ENCODE measurements at regions not wholly inside any gene's neighbourhood (a gene's known extent, or its start where the extent isn't known, plus 50 kb on each side); places are given as distances from the start of the nearest gene placed in this dataset.

DNA sequence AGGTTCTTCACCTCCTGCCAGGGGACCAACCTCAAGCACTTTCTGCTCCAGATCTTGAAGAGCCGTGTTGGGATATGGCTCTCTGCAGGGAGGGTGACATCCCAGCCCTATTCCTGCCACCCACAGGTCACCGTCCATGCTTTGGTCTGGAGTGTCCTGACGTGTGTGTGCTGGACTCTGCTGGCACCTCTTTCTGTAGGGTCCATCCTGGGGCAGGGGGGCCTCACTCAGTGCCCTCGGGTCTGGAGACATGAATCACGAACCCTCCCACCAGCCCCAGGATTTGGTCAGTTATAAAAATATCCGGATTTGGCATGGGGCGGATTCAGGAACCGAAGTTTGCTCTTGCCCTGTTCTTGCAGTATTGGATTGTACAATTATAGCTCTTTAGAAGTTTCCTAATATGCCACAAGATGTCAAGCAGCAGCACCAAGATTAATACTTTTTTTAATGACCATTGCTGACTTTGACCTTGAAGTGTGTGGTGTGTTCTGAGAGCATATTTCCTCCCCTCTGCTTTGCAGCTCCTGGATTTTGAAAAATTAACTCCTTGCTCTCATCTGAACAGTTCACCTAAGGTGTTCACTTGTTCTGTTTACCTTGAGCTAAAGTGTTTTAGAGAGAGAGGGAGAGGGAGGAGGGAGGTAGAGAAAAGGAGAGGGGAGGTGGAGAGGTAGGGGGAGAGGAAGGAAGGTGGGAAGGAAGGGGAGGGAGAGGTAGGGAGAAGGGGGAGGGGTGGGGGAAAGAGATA, 95.4 kb upstream of the SHH start:
- no peaks in the 10 kb centered on the region for H3K4me1 ChIP-seq
- ChIA-PET POLR2A (no interaction called here), CTCF (no interaction called here)
- Mint-ChIP-seq H3K27me3 (ENCODE audit: insufficient read depth, unreplicated experiment) (peaks cover 3% of the 10 kb centered on the region), H3K4me1 (ENCODE audit: low read depth, unreplicated experiment) (no peaks in the 10 kb centered on the region), H3K9me3 (ENCODE audit: unreplicated experiment) (peaks cover 28% of the 10 kb centered on the region), H3K4me3 (ENCODE audit: unreplicated experiment) (no peak overlapping the region), H3K36me3 (ENCODE audit: insufficient read depth, unreplicated experiment) (no peaks in the 10 kb centered on the region), H3K27ac (ENCODE audit: unreplicated experiment) (no peak overlapping the region)
- H3K27me3 ChIP-seq (replicated peaks; ENCODE audit: control insufficient read depth, insufficient read depth, low read length): no peaks in the 10 kb centered on the region
- H3K9me3 ChIP-seq: peaks cover 2% of the 10 kb centered on the region; the same call in 1 of the 2 replicates
- no peaks in the 10 kb centered on the region for H3K36me3 ChIP-seq (ENCODE audit: control insufficient read depth, insufficient read depth, low read length)
- BruUV-seq (replicated peaks): no TSS peak
- TF ChIP-seq, protein P1, sequence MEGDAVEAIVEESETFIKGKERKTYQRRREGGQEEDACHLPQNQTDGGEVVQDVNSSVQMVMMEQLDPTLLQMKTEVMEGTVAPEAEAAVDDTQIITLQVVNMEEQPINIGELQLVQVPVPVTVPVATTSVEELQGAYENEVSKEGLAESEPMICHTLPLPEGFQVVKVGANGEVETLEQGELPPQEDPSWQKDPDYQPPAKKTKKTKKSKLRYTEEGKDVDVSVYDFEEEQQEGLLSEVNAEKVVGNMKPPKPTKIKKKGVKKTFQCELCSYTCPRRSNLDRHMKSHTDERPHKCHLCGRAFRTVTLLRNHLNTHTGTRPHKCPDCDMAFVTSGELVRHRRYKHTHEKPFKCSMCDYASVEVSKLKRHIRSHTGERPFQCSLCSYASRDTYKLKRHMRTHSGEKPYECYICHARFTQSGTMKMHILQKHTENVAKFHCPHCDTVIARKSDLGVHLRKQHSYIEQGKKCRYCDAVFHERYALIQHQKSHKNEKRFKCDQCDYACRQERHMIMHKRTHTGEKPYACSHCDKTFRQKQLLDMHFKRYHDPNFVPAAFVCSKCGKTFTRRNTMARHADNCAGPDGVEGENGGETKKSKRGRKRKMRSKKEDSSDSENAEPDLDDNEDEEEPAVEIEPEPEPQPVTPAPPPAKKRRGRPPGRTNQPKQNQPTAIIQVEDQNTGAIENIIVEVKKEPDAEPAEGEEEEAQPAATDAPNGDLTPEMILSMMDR (IDR thresholded peaks at IDR 0.05; ENCODE audit: insufficient read depth in 1 of 2, low read depth in 1 of 2, low read length in 1 of 2, severe bottlenecking in 1 of 2, unreplicated experiment in 1 of 2): no peak
- no peak overlapping the region for H3K4me3 ChIP-seq (ENCODE audit: low read depth, low read length)
- no peak for DNase-seq
- intact Hi-C loops (cut with micrococcal nuclease; ENCODE audit: unreplicated experiment): no loop called here

DNA sequence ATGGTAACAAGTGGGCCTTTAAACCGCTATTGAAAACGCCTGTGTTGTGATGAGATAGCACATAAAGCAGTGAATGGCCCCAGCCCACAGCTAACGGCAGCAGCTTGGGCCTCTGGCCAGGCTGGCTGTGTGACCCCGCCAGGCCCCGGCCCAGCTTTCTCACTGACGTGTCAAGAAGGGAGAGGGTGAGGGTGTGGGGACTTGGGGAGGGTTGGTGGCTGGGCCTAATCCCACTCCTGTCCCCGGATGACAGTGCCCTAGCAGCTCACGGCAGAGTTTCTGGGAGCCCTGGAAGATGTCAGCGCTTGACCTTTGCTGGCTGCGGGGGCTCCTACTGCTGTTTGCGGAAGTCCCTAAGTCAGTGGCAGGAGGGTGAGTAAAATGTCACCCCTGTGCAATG, 88.9 kb upstream of the SHH start:
- ChIA-PET CTCF (no interaction called here), POLR2A (no interaction called here)
- no peak overlapping the region for H3K27ac Mint-ChIP-seq (ENCODE audit: unreplicated experiment)
- BruUV-seq (replicated peaks): no TSS peak
- TF ChIP-seq, protein P1 (IDR thresholded peaks at IDR 0.05; ENCODE audit: insufficient read depth in 1 of 2, low read depth in 1 of 2, low read length in 1 of 2, severe bottlenecking in 1 of 2, unreplicated experiment in 1 of 2): no peak
- intact Hi-C loops (cut with micrococcal nuclease; ENCODE audit: unreplicated experiment): no loop called here
- Histone ChIP-seq H3K27me3 (replicated peaks; ENCODE audit: control insufficient read depth, insufficient read depth, low read length) (no peaks in the 10 kb centered on the region), H3K36me3 (ENCODE audit: control insufficient read depth, insufficient read depth, low read length) (no peaks in the 10 kb centered on the region), H3K9me3 (0 out of 2 replicates have a peak, but pooled peaks cover 2% of the 10 kb centered on the region), H3K4me3 (ENCODE audit: low read depth, low read length) (no peak overlapping the region), H3K4me1 (no peaks in the 10 kb centered on the region)
- no peak for DNase-seq
- peaks cover 6% of the 10 kb centered on the region for H3K9me3 Mint-ChIP-seq (ENCODE audit: unreplicated experiment)
- no peak overlapping the region for H3K4me3 Mint-ChIP-seq (ENCODE audit: unreplicated experiment)
- H3K27me3 Mint-ChIP-seq (ENCODE audit: insufficient read depth, unreplicated experiment): no peaks in the 10 kb centered on the region
- no peaks in the 10 kb centered on the region for H3K4me1 Mint-ChIP-seq (ENCODE audit: low read depth, unreplicated experiment)
- H3K36me3 Mint-ChIP-seq (ENCODE audit: insufficient read depth, unreplicated experiment): no peaks in the 10 kb centered on the region

DNA sequence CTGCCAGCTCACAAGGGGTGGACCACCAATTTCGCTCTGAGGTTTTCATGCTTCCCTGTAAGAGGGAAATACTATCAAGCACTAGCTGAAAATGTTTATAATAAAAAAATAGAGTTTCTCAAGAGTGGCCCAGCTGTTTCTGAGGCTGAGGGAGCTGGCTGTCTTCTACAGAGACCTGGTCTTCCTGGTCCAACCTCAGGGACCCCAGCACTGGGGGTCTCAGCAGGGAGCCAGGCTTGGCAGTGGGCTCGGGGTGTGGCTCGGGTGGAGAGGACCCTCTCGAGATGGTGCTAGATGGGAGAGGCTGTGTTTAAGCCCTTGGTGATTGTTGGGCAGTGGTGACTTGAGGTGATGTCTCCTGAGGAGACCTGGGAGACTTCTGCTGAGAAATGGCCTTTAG, 87.3 kb upstream of the SHH start:
- peaks cover 6% of the 10 kb centered on the region for H3K9me3 Mint-ChIP-seq (ENCODE audit: unreplicated experiment)
- Histone ChIP-seq H3K36me3 (ENCODE audit: control insufficient read depth, insufficient read depth, low read length) (no peaks in the 10 kb centered on the region), H3K4me3 (ENCODE audit: low read depth, low read length) (no peak overlapping the region), H3K27me3 (replicated peaks; ENCODE audit: control insufficient read depth, insufficient read depth, low read length) (no peaks in the 10 kb centered on the region), H3K4me1 (no peaks in the 10 kb centered on the region), H3K9me3 (0 out of 2 replicates have a peak, but pooled peaks cover 2% of the 10 kb centered on the region)
- ChIA-PET CTCF (no interaction called here), POLR2A (no interaction called here)
- no peak for DNase-seq
- no peaks in the 10 kb centered on the region for H3K36me3 Mint-ChIP-seq (ENCODE audit: insufficient read depth, unreplicated experiment)
- no TSS peak for BruUV-seq (replicated peaks)
- no peaks in the 10 kb centered on the region for H3K27me3 Mint-ChIP-seq (ENCODE audit: insufficient read depth, unreplicated experiment)
- no peaks in the 10 kb centered on the region for H3K4me1 Mint-ChIP-seq (ENCODE audit: low read depth, unreplicated experiment)
- intact Hi-C loops (cut with micrococcal nuclease; ENCODE audit: unreplicated experiment): no loop called here
- TF ChIP-seq, protein P1 (IDR thresholded peaks at IDR 0.05; ENCODE audit: insufficient read depth in 1 of 2, low read depth in 1 of 2, low read length in 1 of 2, severe bottlenecking in 1 of 2, unreplicated experiment in 1 of 2): no peak
- H3K27ac Mint-ChIP-seq (ENCODE audit: unreplicated experiment): no peak overlapping the region
- H3K4me3 Mint-ChIP-seq (ENCODE audit: unreplicated experiment): no peak overlapping the region
